ENCODE measurements at regions not wholly inside any gene's neighbourhood (a gene's known extent, or its start where the extent isn't known, plus 50 kb on each side); places are given as distances from the start of the nearest gene placed in this dataset.

GRCh38 chr1:88013485-88013884 lies 670.6 kb upstream of the PKN2 start:
- TF ChIP-seq POLR2A (IDR thresholded peaks at IDR 0.05), result no peak
- TF ChIP-seq CTCF (IDR thresholded peaks at IDR 0.05), result no peak
- Histone ChIP-seq H3K4me3 (no peak overlapping the region), H3K27ac (no peak overlapping the region), H3K4me1 (no peaks in the 10 kb centered on the region), H3K27me3 (no peaks in the 10 kb centered on the region), H3K36me3 (ENCODE audit: low read depth, missing control alignments) (no peaks in the 10 kb centered on the region), H3K9me3 (no peaks in the 10 kb centered on the region)
- no peak for DNase-seq
- intact Hi-C loops (cut with DNase I; ENCODE audit: low total_unique reads), result no loop called here

GRCh38 chr1:88014131-88014530 lies 669.9 kb upstream of the PKN2 start:
- Histone ChIP-seq H3K4me1 (no peaks in the 10 kb centered on the region), H3K27ac (no peak overlapping the region), H3K36me3 (ENCODE audit: low read depth, missing control alignments) (no peaks in the 10 kb centered on the region), H3K9me3 (no peaks in the 10 kb centered on the region), H3K4me3 (no peak overlapping the region), H3K27me3 (no peaks in the 10 kb centered on the region)
- WGBS, 2 donors, result 68 to 70% methylated on average over 3 of the region's 3 CpGs
- intact Hi-C loops (cut with DNase I; ENCODE audit: low total_unique reads), result no loop called here
- TF ChIP-seq CTCF (IDR thresholded peaks at IDR 0.05), result no peak
- TF ChIP-seq POLR2A (IDR thresholded peaks at IDR 0.05), result no peak
- DNase-seq, result no peak

GRCh38 chr1:88016947-88017346 lies 667.1 kb upstream of the PKN2 start:
- no peaks in the 10 kb centered on the region for H3K36me3 ChIP-seq (ENCODE audit: low read depth, missing control alignments)
- H3K9me3 ChIP-seq, result no peaks in the 10 kb centered on the region
- TF ChIP-seq POLR2A (IDR thresholded peaks at IDR 0.05), result no peak
- TF ChIP-seq CTCF (IDR thresholded peaks at IDR 0.05), result no peak
- H3K27ac ChIP-seq, result no peak overlapping the region
- no peaks in the 10 kb centered on the region for H3K27me3 ChIP-seq
- no peak overlapping the region for H3K4me3 ChIP-seq
- DNase-seq, result no peak
- intact Hi-C loops (cut with DNase I; ENCODE audit: low total_unique reads), result no loop called here
- H3K4me1 ChIP-seq, result no peaks in the 10 kb centered on the region
- WGBS, 2 donors, result 53 to 54% methylated on average over 3 of the region's 3 CpGs

- WGBS, 2 donors, result 50 to 93% methylated on average over 1 of the region's 1 CpG
- H3K27me3 ChIP-seq, result no peaks in the 10 kb centered on the region
- intact Hi-C loops (cut with DNase I; ENCODE audit: low total_unique reads), result no loop called here
- H3K27ac ChIP-seq, result no peak overlapping the region
- no peaks in the 10 kb centered on the region for H3K4me1 ChIP-seq
- H3K36me3 ChIP-seq (ENCODE audit: low read depth, missing control alignments), result no peaks in the 10 kb centered on the region
- no peak for DNase-seq
- no peak overlapping the region for H3K4me3 ChIP-seq
- H3K9me3 ChIP-seq, result no peaks in the 10 kb centered on the region
- no peak for TF ChIP-seq POLR2A (IDR thresholded peaks at IDR 0.05)
- no peak for TF ChIP-seq CTCF (IDR thresholded peaks at IDR 0.05)
Observed at GRCh38 chr1:88021529-88021928, 662.5 kb upstream of the PKN2 start.

- Histone ChIP-seq H3K9me3 (no peaks in the 10 kb centered on the region), H3K36me3 (ENCODE audit: low read depth, missing control alignments) (no peaks in the 10 kb centered on the region), H3K27ac (no peak overlapping the region), H3K27me3 (no peaks in the 10 kb centered on the region), H3K4me1 (no peaks in the 10 kb centered on the region), H3K4me3 (no peak overlapping the region)
- intact Hi-C loops (cut with DNase I; ENCODE audit: low total_unique reads), result no loop called here
- 85 to 91% methylated on average over 4 of the region's 4 CpGs for WGBS, 2 donors
- TF ChIP-seq POLR2A (IDR thresholded peaks at IDR 0.05) (no peak), CTCF (IDR thresholded peaks at IDR 0.05) (no peak)
- no peak for DNase-seq
Observed at GRCh38 chr1:88022516-88022915, 661.6 kb upstream of the PKN2 start.

Measured in testis (tissue), 2 donors.